Esophagus (tissue), 2 donors: ENCODE measurements at regions not wholly inside any gene's neighbourhood (a gene's known extent, or its start where the extent isn't known, plus 50 kb on each side); places are given as distances from the start of the nearest gene placed in this dataset.
"Not testable (repeated sequence)": the region's sequence is repeated elsewhere in the genome, so short reads cannot be mapped to it uniquely, and the experiment has no call there.

ENCODE experiments used
- H3K27ac ChIP-seq, 2 donors: one replicate each; pipeline ENCODE4 v1.5.1; 2013; ENCODE audit warnings: low read depth in 2 of 2, mild to moderate bottlenecking in 2 of 2, inconsistent platforms in 1 of 2, low read length in 1 of 2, moderate library complexity in 1 of 2
- H3K27me3 ChIP-seq, 2 donors: one replicate each; pipeline ENCODE4 v1.6.1; 2013; ENCODE audit warnings: low read length in 2 of 2, control low read depth in 1 of 2, mild to moderate bottlenecking in 1 of 2; ENCODE audit not compliant: insufficient read depth in 2 of 2, control insufficient read depth in 1 of 2
- H3K36me3 ChIP-seq, 2 donors: one replicate each; pipeline ENCODE4 v1.6.1; 2013; ENCODE audit warnings: low read length in 1 of 2; ENCODE audit not compliant: control insufficient read depth in 2 of 2, insufficient read depth in 2 of 2
- H3K4me1 ChIP-seq, 2 donors: one replicate each; pipeline ENCODE4 v1.6.1; 2013; ENCODE audit warnings: low read length in 1 of 2; ENCODE audit not compliant: control insufficient read depth in 2 of 2, insufficient read depth in 2 of 2
- H3K4me3 ChIP-seq, 2 donors: one replicate each; pipeline ENCODE4 v1.5.1; 2013; ENCODE audit warnings: low read length in 2 of 2, mild to moderate bottlenecking in 2 of 2, low read depth in 1 of 2, moderate library complexity in 1 of 2
- H3K9me3 ChIP-seq, 2 donors: one replicate each; pipeline ENCODE4 v1.6.1; 2013; ENCODE audit warnings: mild to moderate bottlenecking in 2 of 2, low read depth in 1 of 2, low read length in 1 of 2, moderate library complexity in 1 of 2; ENCODE audit not compliant: control insufficient read depth in 2 of 2, insufficient read depth in 1 of 2
- WGBS, 2 donors: extraction: QIAGEN DNeasy Blood & Tissue Kit; methylation state at CpG; one replicate each; pipeline ENCODE4 v1.1.7; 2013; 5-methylcytosine and 5-hydroxymethylcytosine counted together
- donor health status: healthy with polysubstance abuse.
- donor health status: Bipolar disorder and iron deficiency.

GRCh38 chr20:30630761-30631160 is 626.7 kb upstream of the DEFB115 start:
- Histone ChIP-seq H3K9me3 (peaks cover 3 to 4% of the 10 kb centered on the region in 2 donors), H3K36me3 (no peaks in the 10 kb centered on the region), H3K4me1 (no peaks in the 10 kb centered on the region), H3K4me3 (no peak overlapping the region), H3K27me3 (no peaks in the 10 kb centered on the region), H3K27ac (no peak overlapping the region)
- WGBS, 2 donors: 65 to 73% methylated on average over 3 of the region's 3 CpGs

- H3K9me3 ChIP-seq, H3K27ac ChIP-seq, H3K36me3 ChIP-seq, H3K4me3 ChIP-seq, H3K4me1 ChIP-seq, H3K27me3 ChIP-seq: not testable (repeated sequence)
- 64 to 90% methylated on average over 3 to 4 of the region's 4 CpGs for WGBS, 2 donors
These were observed 626.1 kb upstream of the DEFB115 start for GRCh38 chr20:30631261-30631789.

GRCh38 chr20:30632773-30633172 is 624.7 kb upstream of the DEFB115 start:
- H3K27me3 ChIP-seq, H3K36me3 ChIP-seq, H3K9me3 ChIP-seq, H3K4me1 ChIP-seq, H3K4me3 ChIP-seq, H3K27ac ChIP-seq: not testable (repeated sequence)
- 41 to 69% methylated on average over 1 of the region's 1 CpG for WGBS, 2 donors

GRCh38 chr20:30641522-30641921 is 615.9 kb upstream of the DEFB115 start:
- not testable (repeated sequence) for H3K27me3 ChIP-seq
- WGBS, 2 donors: 54 to 55% methylated on average over 4 of the region's 4 CpGs

GRCh38 chr20:30660982-30661381 is 596.5 kb upstream of the DEFB115 start:
- H3K27me3 ChIP-seq, H3K27ac ChIP-seq, H3K9me3 ChIP-seq, H3K4me3 ChIP-seq, H3K36me3 ChIP-seq, H3K4me1 ChIP-seq: not testable (repeated sequence)
- 81 to 83% methylated on average over 4 of the region's 4 CpGs for WGBS, 2 donors

More at GRCh38 chr20:30641522-30641921, 615.9 kb upstream of the DEFB115 start:
- H3K4me1 ChIP-seq, H3K4me3 ChIP-seq, H3K9me3 ChIP-seq, H3K36me3 ChIP-seq, H3K27ac ChIP-seq: not testable (repeated sequence)

- H3K9me3 ChIP-seq, H3K4me3 ChIP-seq, H3K36me3 ChIP-seq, H3K4me1 ChIP-seq, H3K27me3 ChIP-seq, H3K27ac ChIP-seq: not testable (repeated sequence)
- 61 to 65% methylated on average over 2 of the region's 2 CpGs for WGBS, 2 donors
These were observed 589.0 kb upstream of the DEFB115 start for GRCh38 chr20:30668418-30668817.

- H3K27me3 ChIP-seq, H3K27ac ChIP-seq, H3K4me3 ChIP-seq, H3K4me1 ChIP-seq, H3K9me3 ChIP-seq, H3K36me3 ChIP-seq: not testable (repeated sequence)
These were observed 588.0 kb upstream of the DEFB115 start for GRCh38 chr20:30669330-30670029.

- H3K4me3 ChIP-seq, H3K36me3 ChIP-seq, H3K9me3 ChIP-seq, H3K4me1 ChIP-seq, H3K27ac ChIP-seq, H3K27me3 ChIP-seq: not testable (repeated sequence)
- WGBS, 2 donors: 64 to 68% methylated on average over 5 of the region's 5 CpGs
These were observed 586.3 kb upstream of the DEFB115 start for GRCh38 chr20:30671120-30671519.

- H3K36me3 ChIP-seq, H3K9me3 ChIP-seq, H3K4me1 ChIP-seq, H3K27me3 ChIP-seq, H3K4me3 ChIP-seq, H3K27ac ChIP-seq: not testable (repeated sequence)
- 73 to 77% methylated on average over 6 of the region's 6 CpGs for WGBS, 2 donors
These were observed 581.4 kb upstream of the DEFB115 start for GRCh38 chr20:30675988-30676564.

GRCh38 chr20:30682236-30682635 is 575.2 kb upstream of the DEFB115 start:
- H3K27me3 ChIP-seq, H3K9me3 ChIP-seq, H3K36me3 ChIP-seq, H3K27ac ChIP-seq, H3K4me3 ChIP-seq, H3K4me1 ChIP-seq: not testable (repeated sequence)
- WGBS, 2 donors: 82% methylated on average over 4 of the region's 4 CpGs
